HCT116 (cell line): ENCODE measurements at regions not wholly inside any gene's neighbourhood (a gene's known extent, or its start where the extent isn't known, plus 50 kb on each side); places are given as distances from the start of the nearest gene placed in this dataset.

Experiments
- ATAC-seq: fragments of 200-7000 bp; cut with Tn5 transposase; 2 replicates; pipeline ENCODE4 v1.9.1; 2020; ENCODE audit warnings: mild to moderate bottlenecking, moderate library complexity
- BruUV-seq: library from RNA; stranded (reverse); fragments of 400-500 nt; replicated peaks from 2 replicates; lab custom pipeline; 2021; lab: Mats Ljungman, UMichigan
- CTCF ChIA-PET: fragments of 300-600 bp; sonication (Branson Sonifier 250); formaldehyde crosslinking; loops from one replicate; lab custom pipeline; 2021; ENCODE audit warnings: antibody characterized with exemption; lab: Charles Lee
- POLR2A ChIA-PET: fragments of 300-600, 350-600 bp; sonication (Branson Sonifier 250); formaldehyde crosslinking; loops from one replicate; lab custom pipeline; 2021; ENCODE audit warnings: antibody characterized with exemption; lab: Charles Lee
- RAD21 ChIA-PET, 2 experiments: fragments of 300-600 bp; sonication (Branson Sonifier 250); formaldehyde crosslinking; loops; one replicate each; lab custom pipeline; 2023; ENCODE audit warnings: low total read pairs in 2 of 2; ENCODE audit not compliant: uncharacterized antibody in 2 of 2, unreplicated experiment in 2 of 2, low non-redundant PET in 1 of 2; lab: Charles Lee
- DNase-seq: peaks from one replicate; pipeline ENCODE4 v3.0.0-alpha.2; 2010; ENCODE audit warnings: low read depth, low spot score
- H2AFZ ChIP-seq: fragments of 200-600 bp; shearing (Covaris generic), sonication (generic); 2 replicates; pipeline ENCODE4 v1.6.1; 2017; ENCODE audit warnings: low read depth, mixed run types, mixed read lengths, antibody characterized with exemption, low read length; ENCODE audit not compliant: poor library complexity, severe bottlenecking
- H3K27ac ChIP-seq: 2 replicates; pipeline ENCODE4 v1.5.1; 2012; ENCODE audit warnings: low read depth, low read length
- H3K27me3 ChIP-seq: fragments of 200-600 bp; sonication (generic); 2 replicates; pipeline ENCODE4 v1.6.1; 2016; ENCODE audit warnings: mixed run types, low read length, mixed read lengths; ENCODE audit not compliant: insufficient read depth
- H3K36me3 ChIP-seq, 2 experiments: fragments of 200-500 bp in 1 of 2; fragments of 200-600 bp in 1 of 2; sonication (Bioruptor generic) in 1 of 2; sonication (generic) in 1 of 2; 2 replicates each; pipeline versions ENCODE4 v1.5.1 to v1.6.1; 2014 to 2016; ENCODE audit warnings: low read length in 2 of 2, inconsistent platforms in 1 of 2, mixed read lengths in 1 of 2, mixed run types in 1 of 2; ENCODE audit not compliant: insufficient read depth in 2 of 2, control insufficient read depth in 1 of 2
- H3K4me1 ChIP-seq, 2 experiments: fragments of 200-600 bp in 1 of 2; sonication (generic) in 1 of 2; 2 replicates each; pipeline versions ENCODE4 v1.5.1 to v1.6.1; 2012 to 2017; ENCODE audit warnings: low read length in 2 of 2, inconsistent platforms in 1 of 2, mild to moderate bottlenecking in 1 of 2, mixed read lengths in 1 of 2, mixed run types in 1 of 2, moderate library complexity in 1 of 2; ENCODE audit not compliant: insufficient read depth in 2 of 2, control insufficient read depth in 1 of 2
- H3K4me2 ChIP-seq: fragments of 200-600 bp; sonication (generic); 2 replicates; pipeline ENCODE4 v1.6.1; 2017; ENCODE audit warnings: mixed run types, low read length, mixed read lengths
- H3K4me3 ChIP-seq, 2 experiments: fragments of 200-600 bp in 1 of 2; sonication (generic) in 1 of 2; replicated peaks in 1 of 2; 2 replicates each; pipeline ENCODE4 v1.5.1; 2011 to 2016; ENCODE audit warnings: low read length in 2 of 2, control low read depth in 1 of 2, low read depth in 1 of 2, mild to moderate bottlenecking in 1 of 2, mixed read lengths in 1 of 2, mixed run types in 1 of 2
- H3K79me2 ChIP-seq: fragments of 200-600 bp; sonication (generic); 2 replicates; pipeline ENCODE4 v1.6.1; 2017; ENCODE audit warnings: mild to moderate bottlenecking, mixed run types, low read length, moderate library complexity, mixed read lengths; ENCODE audit not compliant: insufficient read depth
- H3K9ac ChIP-seq: fragments of 200-600 bp; sonication (generic); 2 replicates; pipeline ENCODE4 v1.6.1; 2016; ENCODE audit warnings: low read length, mixed read lengths
- H3K9me2 ChIP-seq: fragments of 200-600 bp; sonication (generic), shearing (Covaris generic); 2 replicates; pipeline ENCODE4 v1.6.1; 2017; ENCODE audit warnings: mixed run types, mild to moderate bottlenecking, moderate library complexity; ENCODE audit not compliant: insufficient read depth
- H3K9me3 ChIP-seq, 2 experiments: fragments of 200-500 bp in 1 of 2; fragments of 200-600 bp in 1 of 2; sonication (Bioruptor generic) in 1 of 2; sonication (generic) in 1 of 2; 2 replicates each; pipeline ENCODE4 v1.6.1; 2014 to 2017; ENCODE audit warnings: low read length in 2 of 2, mixed read lengths in 2 of 2, inconsistent platforms in 1 of 2, low read depth in 1 of 2, mild to moderate bottlenecking in 1 of 2, mixed run types in 1 of 2, moderate library complexity in 1 of 2; ENCODE audit not compliant: control insufficient read depth in 1 of 2, insufficient read depth in 1 of 2
- H4K20me1 ChIP-seq: fragments of 200-600 bp; sonication (generic), shearing (Covaris generic); 2 replicates; pipeline ENCODE4 v1.6.1; 2017; ENCODE audit warnings: mixed run types, mild to moderate bottlenecking, moderate library complexity; ENCODE audit not compliant: insufficient read depth
- ATF3 ChIP-seq: IDR thresholded peaks from 2 replicates; pipeline ENCODE4 v1.6.1; 2012
- CEBPB ChIP-seq: IDR thresholded peaks from 2 replicates; pipeline ENCODE4 v1.6.1; 2012; ENCODE audit warnings: low read depth
- EZH2 ChIP-seq: fragments of 200-600 bp; sonication (generic); IDR thresholded peaks from 2 replicates; pipeline ENCODE4 v1.6.1; 2017; ENCODE audit warnings: antibody characterized with exemption, mixed run types
- POLR2A ChIP-seq: IDR thresholded peaks from 2 replicates; pipeline ENCODE4 v1.7.0; 2011; ENCODE audit warnings: borderline replicate concordance; ENCODE audit not compliant: insufficient read depth, insufficient read length; ENCODE audit errors: extremely low read depth
- RAD21 ChIP-seq: IDR thresholded peaks from 2 replicates; pipeline ENCODE4 v1.6.1; 2012; ENCODE audit warnings: low read depth, mild to moderate bottlenecking
- SIN3A ChIP-seq: IDR thresholded peaks from 2 replicates; pipeline ENCODE4 v1.6.1; 2012; ENCODE audit warnings: low read depth
- SP1 ChIP-seq: IDR thresholded peaks from 2 replicates; pipeline ENCODE4 v1.6.1; 2012; ENCODE audit warnings: low read depth
- ZNF274 ChIP-seq: fragments of 200-500 bp; sonication (Bioruptor generic); IDR thresholded peaks from 2 replicates; pipeline ENCODE4 v1.6.1; 2014; ENCODE audit warnings: mild to moderate bottlenecking, low read depth, low read length, inconsistent platforms
- intact Hi-C: fragments of 100-400 bp; cut with micrococcal nuclease; formaldehyde crosslinking; loops from 2 replicates; pipeline ENCODE4 v1.10.0; 2022
- TF ChIP-seq, protein P1 (sequence below): IDR thresholded peaks from 2 replicates; pipeline ENCODE4 v1.6.1; 2012
- TF ChIP-seq, protein P2 (sequence below): IDR thresholded peaks from 2 replicates; pipeline ENCODE4 v1.6.1; 2012; ENCODE audit warnings: low read depth

DNA sequence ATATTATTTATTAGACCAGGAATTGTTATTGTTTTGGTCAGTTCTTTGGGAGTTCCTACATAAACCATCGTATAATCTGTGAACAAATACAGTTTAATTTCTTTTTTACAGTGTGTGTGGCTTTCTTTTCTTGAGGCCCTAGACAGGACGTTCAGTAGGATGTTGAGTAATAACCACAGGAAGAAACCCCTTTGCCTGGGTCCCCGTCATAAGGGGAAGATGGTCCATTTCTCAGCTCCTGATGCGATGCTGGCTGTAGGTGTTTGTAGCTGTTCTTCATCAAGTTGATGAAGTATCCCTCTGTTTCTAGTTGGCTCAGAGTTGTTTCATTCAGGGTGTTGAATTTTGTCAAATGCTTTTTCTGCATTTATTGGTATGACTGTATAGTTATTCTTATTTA lies 219.7 kb upstream of the ADARB2 start:
- DNase-seq, result no peak
- no peak for ATAC-seq
- intact Hi-C loops, result no loop called here
- H3K9me3 ChIP-seq, result peaks cover 12 to 24% of the 10 kb centered on the region in 2 experiments; a peak in 2 of 4 replicates
- H3K79me2 ChIP-seq, result no peaks in the 10 kb centered on the region
- ChIA-PET RAD21 (no interaction called here), CTCF (no interaction called here), POLR2A (no interaction called here)
- H4K20me1 ChIP-seq, result no peaks in the 10 kb centered on the region
- no peak overlapping the region for H3K4me3 ChIP-seq
- no peak overlapping the region for H3K27ac ChIP-seq
- H2AFZ ChIP-seq, result no peak overlapping the region
- H3K4me1 ChIP-seq, result no peaks in the 10 kb centered on the region
- no peak overlapping the region for H3K4me2 ChIP-seq
- BruUV-seq, result no TSS peak
- no peaks in the 10 kb centered on the region for H3K36me3 ChIP-seq
- H3K9me2 ChIP-seq, result no peaks in the 10 kb centered on the region
- no peak overlapping the region for H3K9ac ChIP-seq
- H3K27me3 ChIP-seq, result no peaks in the 10 kb centered on the region
- no peak for TF ChIP-seq EZH2

- Histone ChIP-seq H3K9ac (no peak overlapping the region), H3K79me2 (no peaks in the 10 kb centered on the region), H3K9me2 (no peaks in the 10 kb centered on the region), H3K27ac (no peak overlapping the region), H3K4me2 (no peak overlapping the region), H3K4me1 (no peaks in the 10 kb centered on the region), H4K20me1 (no peaks in the 10 kb centered on the region), H2AFZ (no peak overlapping the region), H3K9me3 (peaks cover 15 to 17% of the 10 kb centered on the region in 2 experiments; a peak in 2 of 4 replicates), H3K4me3 (no peak overlapping the region), H3K27me3 (no peaks in the 10 kb centered on the region), H3K36me3 (no peaks in the 10 kb centered on the region)
- ChIA-PET POLR2A (no interaction called here), CTCF (no interaction called here), RAD21 (no interaction called here)
- TF ChIP-seq ATF3 (no peak), SP1 (no peak), RAD21 (no peak), CEBPB (no peak), ZNF274 (no peak), SIN3A (no peak), POLR2A (no peak)
- TF ChIP-seq, protein P1, sequence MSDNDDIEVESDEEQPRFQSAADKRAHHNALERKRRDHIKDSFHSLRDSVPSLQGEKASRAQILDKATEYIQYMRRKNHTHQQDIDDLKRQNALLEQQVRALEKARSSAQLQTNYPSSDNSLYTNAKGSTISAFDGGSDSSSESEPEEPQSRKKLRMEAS, result no peak
- TF ChIP-seq, protein P2, sequence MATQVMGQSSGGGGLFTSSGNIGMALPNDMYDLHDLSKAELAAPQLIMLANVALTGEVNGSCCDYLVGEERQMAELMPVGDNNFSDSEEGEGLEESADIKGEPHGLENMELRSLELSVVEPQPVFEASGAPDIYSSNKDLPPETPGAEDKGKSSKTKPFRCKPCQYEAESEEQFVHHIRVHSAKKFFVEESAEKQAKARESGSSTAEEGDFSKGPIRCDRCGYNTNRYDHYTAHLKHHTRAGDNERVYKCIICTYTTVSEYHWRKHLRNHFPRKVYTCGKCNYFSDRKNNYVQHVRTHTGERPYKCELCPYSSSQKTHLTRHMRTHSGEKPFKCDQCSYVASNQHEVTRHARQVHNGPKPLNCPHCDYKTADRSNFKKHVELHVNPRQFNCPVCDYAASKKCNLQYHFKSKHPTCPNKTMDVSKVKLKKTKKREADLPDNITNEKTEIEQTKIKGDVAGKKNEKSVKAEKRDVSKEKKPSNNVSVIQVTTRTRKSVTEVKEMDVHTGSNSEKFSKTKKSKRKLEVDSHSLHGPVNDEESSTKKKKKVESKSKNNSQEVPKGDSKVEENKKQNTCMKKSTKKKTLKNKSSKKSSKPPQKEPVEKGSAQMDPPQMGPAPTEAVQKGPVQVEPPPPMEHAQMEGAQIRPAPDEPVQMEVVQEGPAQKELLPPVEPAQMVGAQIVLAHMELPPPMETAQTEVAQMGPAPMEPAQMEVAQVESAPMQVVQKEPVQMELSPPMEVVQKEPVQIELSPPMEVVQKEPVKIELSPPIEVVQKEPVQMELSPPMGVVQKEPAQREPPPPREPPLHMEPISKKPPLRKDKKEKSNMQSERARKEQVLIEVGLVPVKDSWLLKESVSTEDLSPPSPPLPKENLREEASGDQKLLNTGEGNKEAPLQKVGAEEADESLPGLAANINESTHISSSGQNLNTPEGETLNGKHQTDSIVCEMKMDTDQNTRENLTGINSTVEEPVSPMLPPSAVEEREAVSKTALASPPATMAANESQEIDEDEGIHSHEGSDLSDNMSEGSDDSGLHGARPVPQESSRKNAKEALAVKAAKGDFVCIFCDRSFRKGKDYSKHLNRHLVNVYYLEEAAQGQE, result no peak
- BruUV-seq, result no TSS peak
- intact Hi-C loops, result no loop called here
- DNase-seq (no peak), ATAC-seq (no peak)
Measured at GRCh38 chr10:1954300-1954699, 217.0 kb upstream of the ADARB2 start.
